DND-41 (cell line): ENCODE measurements at regions not wholly inside any gene's neighbourhood (a gene's known extent, or its start where the extent isn't known, plus 50 kb on each side); places are given as distances from the start of the nearest gene placed in this dataset.

Experiments
- ATAC-seq: fragments of 200-7000 bp; cut with Tn5 transposase; 3 replicates; pipeline ENCODE4 v1.9.1; 2021; ENCODE audit warnings: low read depth; ENCODE audit not compliant: insufficient read depth
- DNase-seq: peaks from one replicate; pipeline ENCODE4 v3.0.0-alpha.2; 2020
- H2AFZ ChIP-seq: 2 replicates; pipeline ENCODE4 v1.6.0; 2012; ENCODE audit warnings: low read depth, low read length
- H3K27ac ChIP-seq: 2 replicates; pipeline ENCODE4 v1.5.1; 2012; ENCODE audit warnings: low read length, inconsistent platforms
- H3K27me3 ChIP-seq: fragments of 200-600 bp; sonication (generic); 2 replicates; pipeline ENCODE4 v1.6.0; 2012; ENCODE audit warnings: low read length, mild to moderate bottlenecking, inconsistent platforms; ENCODE audit not compliant: insufficient read depth, poor library complexity
- H3K36me3 ChIP-seq: 2 replicates; pipeline ENCODE4 v1.5.1; 2012; ENCODE audit warnings: low read length, inconsistent platforms; ENCODE audit not compliant: insufficient read depth
- H3K4me1 ChIP-seq: 2 replicates; pipeline ENCODE4 v1.5.1; 2012; ENCODE audit warnings: mild to moderate bottlenecking, low read length; ENCODE audit not compliant: insufficient read depth
- H3K4me2 ChIP-seq: 2 replicates; pipeline ENCODE4 v1.6.0; 2012; ENCODE audit warnings: mild to moderate bottlenecking, moderate library complexity, low read length, inconsistent platforms; ENCODE audit not compliant: insufficient read depth
- H3K4me3 ChIP-seq, 2 experiments: fragments of 200-600 bp in 1 of 2; shearing (Covaris generic) in 1 of 2; 2 replicates each; pipeline ENCODE4 v1.5.1; 2012 to 2016; ENCODE audit warnings: inconsistent platforms in 2 of 2, low read length in 2 of 2, mild to moderate bottlenecking in 2 of 2, low read depth in 1 of 2, moderate library complexity in 1 of 2
- H3K79me2 ChIP-seq: 2 replicates; pipeline ENCODE4 v1.6.0; 2012; ENCODE audit warnings: low read length, inconsistent platforms; ENCODE audit not compliant: insufficient read depth
- H3K9ac ChIP-seq: 2 replicates; pipeline ENCODE4 v1.6.0; 2012; ENCODE audit warnings: low read depth, mild to moderate bottlenecking, inconsistent platforms, low read length, moderate library complexity
- H3K9me3 ChIP-seq: 2 replicates; pipeline ENCODE4 v1.5.1; 2012; ENCODE audit warnings: low read length, moderate library complexity, mild to moderate bottlenecking, inconsistent platforms; ENCODE audit not compliant: insufficient read depth, severe bottlenecking
- H4K20me1 ChIP-seq: 2 replicates; pipeline ENCODE4 v1.6.0; 2012; ENCODE audit warnings: low read length; ENCODE audit not compliant: insufficient read depth
- CTCF ChIP-seq: IDR thresholded peaks from 2 replicates; pipeline ENCODE4 v1.5.1; 2012; ENCODE audit warnings: borderline replicate concordance, low read length, moderate library complexity, mild to moderate bottlenecking; ENCODE audit not compliant: poor library complexity, severe bottlenecking; ENCODE audit errors: extremely low read depth
- EZH2 ChIP-seq: IDR thresholded peaks from 3 replicates; pipeline ENCODE4 v1.6.1; 2012; ENCODE audit warnings: borderline replicate concordance, low read depth, mild to moderate bottlenecking, moderate library complexity, low read length, inconsistent platforms; ENCODE audit not compliant: severe bottlenecking

DNA sequence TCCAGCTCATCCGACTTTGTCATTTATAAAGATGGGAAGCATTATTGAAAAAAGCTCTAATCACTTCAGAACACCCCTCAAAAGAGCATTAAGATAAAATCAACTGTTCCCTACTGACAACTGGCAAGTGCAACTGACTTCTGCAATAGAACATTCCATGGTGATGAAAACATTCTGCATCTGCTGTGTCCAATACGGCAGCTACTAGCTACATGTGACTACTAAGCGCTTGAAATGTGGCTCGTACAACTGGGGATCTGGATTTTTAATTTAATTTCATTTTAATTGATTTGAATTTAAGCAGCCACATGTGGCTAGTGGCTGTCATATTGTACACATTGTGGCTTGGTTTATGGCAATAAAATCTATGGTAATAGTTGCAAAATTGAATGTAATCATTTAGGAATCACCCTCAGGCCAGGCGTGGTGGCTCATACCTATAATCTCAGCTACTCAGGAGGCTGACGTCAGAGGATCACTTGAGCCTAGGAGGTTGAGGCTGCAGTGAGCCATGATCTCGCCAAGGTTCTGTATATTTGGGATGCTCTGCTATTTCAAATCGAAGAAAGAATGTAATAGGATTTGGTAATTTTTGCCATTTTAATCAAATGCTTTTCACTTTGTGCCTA, 390.3 kb downstream of the GABRB3 start:
- TF ChIP-seq EZH2 = no peak
- TF ChIP-seq CTCF = no peak
- no peak overlapping the region for H3K4me2 ChIP-seq
- H3K27me3 ChIP-seq = no peaks in the 10 kb centered on the region
- no peak overlapping the region for H3K4me3 ChIP-seq
- H3K9me3 ChIP-seq = no peaks in the 10 kb centered on the region
- H3K27ac ChIP-seq = no peak overlapping the region
- H3K79me2 ChIP-seq = no peaks in the 10 kb centered on the region
- ATAC-seq (no peak), DNase-seq (no peak)
- H3K36me3 ChIP-seq = no peaks in the 10 kb centered on the region
- H3K4me1 ChIP-seq = no peaks in the 10 kb centered on the region
- no peak overlapping the region for H3K9ac ChIP-seq
- H2AFZ ChIP-seq = no peak overlapping the region
- H4K20me1 ChIP-seq = no peaks in the 10 kb centered on the region

DNA sequence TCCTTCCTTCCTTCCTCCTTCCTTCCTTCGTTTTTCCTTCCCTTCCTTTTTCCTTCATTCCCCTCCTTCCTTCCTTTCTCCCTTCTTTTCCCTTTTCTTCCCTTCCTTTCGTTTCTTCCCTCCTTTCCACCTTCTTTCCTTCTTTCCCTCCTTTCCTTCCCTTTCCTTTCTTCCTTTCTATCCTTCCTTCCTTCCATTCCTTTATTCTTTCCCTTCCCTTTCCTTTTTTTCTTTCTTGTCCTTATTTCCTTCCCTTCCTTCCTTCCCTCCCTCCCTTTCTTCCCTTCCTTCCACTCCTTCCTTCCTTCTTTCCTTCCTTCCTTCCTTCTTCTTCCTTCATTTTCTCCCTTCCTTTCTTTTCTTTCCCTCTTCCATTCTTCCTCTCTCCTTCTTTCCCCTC, 394.6 kb downstream of the GABRB3 start:
- no peak overlapping the region for H2AFZ ChIP-seq
- no peaks in the 10 kb centered on the region for H4K20me1 ChIP-seq
- no peak overlapping the region for H3K27ac ChIP-seq
- TF ChIP-seq CTCF = no peak
- no peak for TF ChIP-seq EZH2
- ATAC-seq (no peak), DNase-seq (no peak)
- H3K9ac ChIP-seq = no peak overlapping the region
- no peaks in the 10 kb centered on the region for H3K27me3 ChIP-seq
- H3K4me3 ChIP-seq = no peak overlapping the region
- H3K4me2 ChIP-seq = no peak overlapping the region
- no peaks in the 10 kb centered on the region for H3K9me3 ChIP-seq
- H3K4me1 ChIP-seq = no peaks in the 10 kb centered on the region
- H3K36me3 ChIP-seq = no peaks in the 10 kb centered on the region
- no peaks in the 10 kb centered on the region for H3K79me2 ChIP-seq

- H3K36me3 ChIP-seq = no peaks in the 10 kb centered on the region
- H3K79me2 ChIP-seq = no peaks in the 10 kb centered on the region
- DNase-seq (no peak), ATAC-seq (no peak)
- no peaks in the 10 kb centered on the region for H3K27me3 ChIP-seq
- H4K20me1 ChIP-seq = no peaks in the 10 kb centered on the region
- H3K9ac ChIP-seq = no peak overlapping the region
- H2AFZ ChIP-seq = no peak overlapping the region
- no peak for TF ChIP-seq EZH2
- no peak for TF ChIP-seq CTCF
- H3K4me2 ChIP-seq = no peak overlapping the region
- no peaks in the 10 kb centered on the region for H3K9me3 ChIP-seq
- H3K27ac ChIP-seq = no peak overlapping the region
- no peaks in the 10 kb centered on the region for H3K4me1 ChIP-seq
- H3K4me3 ChIP-seq = no peak overlapping the region
Measured at GRCh38 chr15:26376243-26376642, 396.6 kb downstream of the GABRB3 start.
